KMS-11 (cell line): ENCODE measurements at regions not wholly inside any gene's neighbourhood (a gene's known extent, or its start where the extent isn't known, plus 50 kb on each side); places are given as distances from the start of the nearest gene placed in this dataset.
"Not testable (repeated sequence)": the region's sequence is repeated elsewhere in the genome, so short reads cannot be mapped to it uniquely, and the experiment has no call there.

Experiments
- H2AFZ ChIP-seq: fragments of 200-600 bp; sonication (generic); 2 replicates; pipeline ENCODE4 v1.6.1; 2016; ENCODE audit warnings: antibody characterized with exemption, mixed run types, low read depth
- H3K27ac ChIP-seq: fragments of 200-600 bp; sonication (generic); 2 replicates; pipeline ENCODE4 v1.6.1; 2016; ENCODE audit warnings: mild to moderate bottlenecking, mixed run types
- H3K27me3 ChIP-seq: fragments of 200-600 bp; sonication (generic); 2 replicates; pipeline ENCODE4 v1.6.1; 2017; ENCODE audit warnings: mild to moderate bottlenecking, low read depth, mixed run types, moderate library complexity; ENCODE audit not compliant: insufficient read depth
- H3K36me3 ChIP-seq: fragments of 200-600 bp; sonication (generic); 2 replicates; pipeline ENCODE4 v1.6.1; 2017; ENCODE audit warnings: mild to moderate bottlenecking, mixed run types; ENCODE audit not compliant: insufficient read depth
- H3K4me1 ChIP-seq: fragments of 200-600 bp; sonication (generic); 2 replicates; pipeline ENCODE4 v1.6.1; 2016; ENCODE audit warnings: mild to moderate bottlenecking, low read depth, mixed run types; ENCODE audit not compliant: poor library complexity, severe bottlenecking
- H3K4me2 ChIP-seq: fragments of 200-600 bp; sonication (generic); 2 replicates; pipeline ENCODE4 v1.7.0; 2016; ENCODE audit warnings: mild to moderate bottlenecking, mixed run types
- H3K4me3 ChIP-seq: fragments of 200-600 bp; sonication (generic); IDR thresholded peaks from 2 replicates; pipeline ENCODE4 v1.6.1; 2017; ENCODE audit warnings: low read depth, low read length, mixed read lengths; ENCODE audit not compliant: insufficient read depth
- H3K79me2 ChIP-seq: fragments of 200-600 bp; sonication (generic); 2 replicates; pipeline ENCODE4 v1.6.1; 2016; ENCODE audit warnings: low read depth, mixed run types; ENCODE audit not compliant: insufficient read depth
- H3K9ac ChIP-seq: fragments of 200-600 bp; sonication (generic); 2 replicates; pipeline ENCODE4 v1.6.1; 2016; ENCODE audit warnings: mild to moderate bottlenecking, mixed run types
- H4K20me1 ChIP-seq: fragments of 200-600 bp; sonication (generic); 2 replicates; pipeline ENCODE4 v1.6.1; 2016; ENCODE audit warnings: mild to moderate bottlenecking, mixed run types; ENCODE audit not compliant: insufficient read depth
- TF ChIP-seq, protein P1 (sequence below): fragments of 200-600 bp; sonication (generic); conservative IDR thresholded peaks from 2 replicates; pipeline ENCODE4 v1.6.1; 2017; ENCODE audit warnings: low read depth, mild to moderate bottlenecking, antibody characterized with exemption, low read length, moderate library complexity, mixed read lengths

DNA sequence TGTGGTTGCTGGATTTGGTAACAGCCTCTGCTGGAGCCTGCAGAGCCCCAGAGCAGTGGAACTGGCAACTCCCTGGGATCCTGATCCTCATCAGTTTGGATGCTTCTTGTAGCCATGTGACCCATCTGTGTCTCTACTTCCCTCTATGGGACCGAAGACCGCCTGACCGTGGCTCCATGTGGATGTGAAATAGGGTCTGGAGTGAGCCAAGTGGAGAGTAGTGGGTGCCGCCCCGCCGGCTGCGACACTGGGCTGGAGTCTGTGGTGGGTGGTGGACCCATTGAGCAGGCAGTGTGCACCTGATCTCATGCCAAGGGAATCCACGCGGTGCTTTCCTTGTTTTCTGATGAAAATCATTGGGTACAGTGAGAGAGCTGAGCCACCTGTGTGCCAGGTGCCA is 543.2 kb upstream of the B3GAT1 start:
- Histone ChIP-seq H3K79me2 (no peaks in the 10 kb centered on the region), H3K27me3 (no peaks in the 10 kb centered on the region), H3K4me2 (no peak overlapping the region), H3K9ac (no peak overlapping the region), H4K20me1 (no peaks in the 10 kb centered on the region), H3K4me1 (no peaks in the 10 kb centered on the region), H3K4me3 (no peak overlapping the region), H3K36me3 (no peaks in the 10 kb centered on the region), H3K27ac (no peak overlapping the region), H2AFZ (no peak overlapping the region)
- TF ChIP-seq, protein P1, sequence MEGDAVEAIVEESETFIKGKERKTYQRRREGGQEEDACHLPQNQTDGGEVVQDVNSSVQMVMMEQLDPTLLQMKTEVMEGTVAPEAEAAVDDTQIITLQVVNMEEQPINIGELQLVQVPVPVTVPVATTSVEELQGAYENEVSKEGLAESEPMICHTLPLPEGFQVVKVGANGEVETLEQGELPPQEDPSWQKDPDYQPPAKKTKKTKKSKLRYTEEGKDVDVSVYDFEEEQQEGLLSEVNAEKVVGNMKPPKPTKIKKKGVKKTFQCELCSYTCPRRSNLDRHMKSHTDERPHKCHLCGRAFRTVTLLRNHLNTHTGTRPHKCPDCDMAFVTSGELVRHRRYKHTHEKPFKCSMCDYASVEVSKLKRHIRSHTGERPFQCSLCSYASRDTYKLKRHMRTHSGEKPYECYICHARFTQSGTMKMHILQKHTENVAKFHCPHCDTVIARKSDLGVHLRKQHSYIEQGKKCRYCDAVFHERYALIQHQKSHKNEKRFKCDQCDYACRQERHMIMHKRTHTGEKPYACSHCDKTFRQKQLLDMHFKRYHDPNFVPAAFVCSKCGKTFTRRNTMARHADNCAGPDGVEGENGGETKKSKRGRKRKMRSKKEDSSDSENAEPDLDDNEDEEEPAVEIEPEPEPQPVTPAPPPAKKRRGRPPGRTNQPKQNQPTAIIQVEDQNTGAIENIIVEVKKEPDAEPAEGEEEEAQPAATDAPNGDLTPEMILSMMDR: no peak

DNA sequence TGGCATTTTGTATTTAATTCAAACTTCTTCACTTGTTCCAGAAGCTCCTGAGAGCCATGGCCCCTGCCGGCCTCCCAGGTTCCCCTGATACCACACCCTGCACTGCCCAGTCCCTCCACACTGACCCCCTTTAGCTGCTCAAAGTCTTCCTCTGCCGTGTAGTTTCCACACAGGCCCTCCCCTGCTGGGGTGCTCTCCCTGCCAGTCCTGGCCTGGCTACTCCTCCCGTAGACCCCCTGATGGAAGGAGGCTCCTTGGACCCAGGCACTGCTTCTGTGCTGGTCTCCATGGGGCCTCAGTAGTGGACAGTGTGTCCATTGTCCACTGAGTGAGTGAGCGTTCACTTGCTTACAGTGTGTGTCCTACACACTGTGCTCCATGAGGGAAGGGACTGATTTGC is 542.4 kb upstream of the B3GAT1 start:
- H2AFZ ChIP-seq, H3K36me3 ChIP-seq, H3K9ac ChIP-seq, H3K27ac ChIP-seq, H3K4me2 ChIP-seq, H3K4me1 ChIP-seq, H3K79me2 ChIP-seq, H3K4me3 ChIP-seq, H4K20me1 ChIP-seq, H3K27me3 ChIP-seq: not testable (repeated sequence)

DNA sequence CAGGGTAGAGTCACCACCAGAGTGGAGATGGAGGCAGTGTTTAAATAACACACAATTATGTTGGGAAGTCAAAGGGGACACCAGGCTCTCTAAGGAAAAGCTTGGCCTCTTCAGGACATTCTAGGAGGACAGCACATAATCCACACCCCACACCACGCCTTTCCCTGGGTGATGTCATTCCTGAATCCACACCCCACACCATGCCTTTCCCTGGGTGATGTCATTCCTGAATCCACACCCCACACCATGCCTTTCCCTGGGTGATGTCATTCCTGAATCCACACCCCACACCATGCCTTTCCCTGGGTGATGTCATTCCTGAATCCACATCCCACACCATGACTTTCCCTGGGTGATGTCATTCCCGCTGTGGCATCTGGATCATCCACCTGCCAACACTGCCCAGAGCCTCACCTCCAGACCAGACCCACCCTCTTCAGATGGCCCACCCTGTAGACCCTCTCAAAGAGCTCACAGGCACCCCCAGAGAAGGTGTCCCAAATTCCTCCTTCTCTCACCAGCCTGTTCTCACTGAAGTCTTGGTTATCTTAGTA is 541.5 kb upstream of the B3GAT1 start:
- H3K4me2 ChIP-seq, H3K36me3 ChIP-seq, H3K9ac ChIP-seq, H3K27me3 ChIP-seq, H3K79me2 ChIP-seq, H3K27ac ChIP-seq, H3K4me1 ChIP-seq, H3K4me3 ChIP-seq, H4K20me1 ChIP-seq, H2AFZ ChIP-seq: not testable (repeated sequence)

DNA sequence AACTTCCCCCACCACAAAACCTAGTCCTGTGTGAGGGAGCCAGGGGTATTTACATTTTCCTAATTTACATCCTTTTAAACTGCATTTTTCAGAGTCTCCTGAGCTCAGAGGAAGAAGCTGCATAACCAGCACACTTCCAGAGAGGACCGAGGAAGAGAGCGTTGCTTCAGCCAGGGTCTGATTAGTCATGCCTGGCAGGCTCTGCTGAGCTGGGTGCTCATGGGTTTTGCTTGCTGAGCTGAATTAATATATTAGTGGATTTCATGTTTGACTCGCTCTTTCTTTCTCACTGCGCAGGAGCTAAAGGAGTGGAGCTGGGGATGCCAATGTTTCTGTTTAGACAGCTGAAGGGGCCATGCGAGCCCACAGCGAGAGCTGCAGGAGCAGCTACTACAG is 539.3 kb upstream of the B3GAT1 start:
- Histone ChIP-seq H3K79me2 (no peaks in the 10 kb centered on the region), H2AFZ (no peak overlapping the region), H3K4me1 (no peaks in the 10 kb centered on the region), H3K9ac (no peak overlapping the region), H3K4me3 (no peak overlapping the region), H3K27me3 (no peaks in the 10 kb centered on the region), H3K27ac (no peak overlapping the region), H4K20me1 (no peaks in the 10 kb centered on the region), H3K36me3 (no peaks in the 10 kb centered on the region), H3K4me2 (no peak overlapping the region)
- TF ChIP-seq, protein P1: no peak

DNA sequence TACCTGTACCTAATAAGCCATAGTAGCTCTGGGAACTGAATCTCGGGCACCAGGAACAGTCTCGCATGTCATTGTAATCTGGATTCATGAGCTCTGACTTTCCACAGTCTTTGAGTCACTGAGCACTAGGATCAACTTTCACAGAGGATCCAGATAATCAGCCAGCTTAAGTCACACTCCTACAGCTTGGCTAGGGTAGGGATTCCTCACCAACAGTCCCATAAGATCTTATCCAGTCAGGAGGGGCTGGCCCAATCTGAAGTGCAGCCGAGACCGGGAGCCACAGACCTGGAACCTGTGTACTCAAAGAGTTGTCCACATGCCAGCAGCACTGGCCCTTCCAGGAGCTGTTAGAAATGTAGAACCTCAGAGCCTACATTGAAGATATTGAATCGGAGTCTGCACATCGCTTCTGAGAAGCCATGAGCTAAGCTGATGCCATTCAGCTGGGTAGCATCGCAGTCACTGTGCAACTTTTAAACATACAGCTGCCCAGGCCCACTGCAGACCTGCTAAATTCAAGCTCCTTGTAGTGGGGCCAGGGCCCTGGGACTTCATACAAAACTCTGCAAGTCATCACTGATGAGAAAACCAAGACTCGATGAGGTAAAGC is 538.8 kb upstream of the B3GAT1 start:
- no peaks in the 10 kb centered on the region for H4K20me1 ChIP-seq
- H3K36me3 ChIP-seq: no peaks in the 10 kb centered on the region
- H3K27me3 ChIP-seq: no peaks in the 10 kb centered on the region
- no peak overlapping the region for H3K4me3 ChIP-seq
- H3K4me1 ChIP-seq: no peaks in the 10 kb centered on the region
- no peak overlapping the region for H2AFZ ChIP-seq
- no peak overlapping the region for H3K4me2 ChIP-seq
- no peak overlapping the region for H3K9ac ChIP-seq
- H3K27ac ChIP-seq: no peak overlapping the region
- TF ChIP-seq, protein P1: no peak
- no peaks in the 10 kb centered on the region for H3K79me2 ChIP-seq
